OCI-LY3 (cell line): ENCODE measurements at regions not wholly inside any gene's neighbourhood (a gene's known extent, or its start where the extent isn't known, plus 50 kb on each side); places are given as distances from the start of the nearest gene placed in this dataset.
"Not testable (repeated sequence)": the region's sequence is repeated elsewhere in the genome, so short reads cannot be mapped to it uniquely, and the experiment has no call there.

ENCODE experiments used
- H2AFZ ChIP-seq: fragments of 200-600, 300-600 bp; shearing (Covaris generic); 2 replicates; pipeline ENCODE4 v1.6.0; 2014; ENCODE audit warnings: antibody characterized with exemption, low read depth, low read length
- H3K27ac ChIP-seq: fragments of 200-600, 300-600 bp; sonication (generic); 2 replicates; pipeline ENCODE4 v1.5.1; 2014; ENCODE audit warnings: mild to moderate bottlenecking, low read length, moderate library complexity, mixed read lengths
- H3K27me3 ChIP-seq: fragments of 200-600, 300-600 bp; sonication (generic); 2 replicates; pipeline ENCODE4 v1.6.1; 2014; ENCODE audit warnings: low read depth, low read length, mixed read lengths
- H3K36me3 ChIP-seq: fragments of 200-600, 300-600 bp; sonication (generic); replicated peaks from 2 replicates; pipeline ENCODE3; 2014; ENCODE audit warnings: low read depth, low read length, mixed read lengths
- H3K4me1 ChIP-seq: fragments of 300-600, 200-600 bp; sonication (generic); 2 replicates; pipeline ENCODE4 v1.6.1; 2014; ENCODE audit warnings: low read length, mixed read lengths
- H3K4me2 ChIP-seq: fragments of 200-600, 300-600 bp; sonication (generic); 2 replicates; pipeline ENCODE4 v1.6.1; 2014; ENCODE audit warnings: low read length, mixed read lengths
- H3K4me3 ChIP-seq: fragments of 300-600, 200-600 bp; sonication (generic); 2 replicates; pipeline ENCODE4 v1.5.1; 2014; ENCODE audit warnings: antibody characterized with exemption, mild to moderate bottlenecking, low read length, moderate library complexity
- H3K79me2 ChIP-seq: fragments of 300-600, 200-600 bp; shearing (Covaris generic); 2 replicates; pipeline ENCODE4 v1.6.1; 2014; ENCODE audit warnings: mild to moderate bottlenecking, low read length, mixed read lengths
- H3K9ac ChIP-seq: fragments of 300-600, 200-600 bp; shearing (Covaris generic); 2 replicates; pipeline ENCODE4 v1.6.0; 2014; ENCODE audit warnings: mild to moderate bottlenecking, low read length, moderate library complexity
- H3K9me3 ChIP-seq: fragments of 200-600, 300-600 bp; shearing (Covaris generic); 2 replicates; pipeline ENCODE4 v1.6.1; 2014; ENCODE audit warnings: low read length, mixed read lengths; ENCODE audit not compliant: insufficient read depth
- H4K20me1 ChIP-seq: fragments of 200-600, 300-600 bp; sonication (generic); 2 replicates; pipeline ENCODE4 v1.6.1; 2016; ENCODE audit warnings: low read length, mixed read lengths; ENCODE audit not compliant: insufficient read depth
- CTCF ChIP-seq: fragments of 200-600, 300-600 bp; sonication (generic); IDR thresholded peaks from 2 replicates; pipeline ENCODE4 v1.5.1; 2014; ENCODE audit warnings: antibody characterized with exemption, low read length, low read depth
- EZH2phosphoT487 ChIP-seq: fragments of 200-600 bp; shearing (Covaris generic); IDR thresholded peaks from 2 replicates; pipeline ENCODE4 v1.6.1; 2018; ENCODE audit warnings: antibody characterized with exemption, mixed run types, low read depth

DNA sequence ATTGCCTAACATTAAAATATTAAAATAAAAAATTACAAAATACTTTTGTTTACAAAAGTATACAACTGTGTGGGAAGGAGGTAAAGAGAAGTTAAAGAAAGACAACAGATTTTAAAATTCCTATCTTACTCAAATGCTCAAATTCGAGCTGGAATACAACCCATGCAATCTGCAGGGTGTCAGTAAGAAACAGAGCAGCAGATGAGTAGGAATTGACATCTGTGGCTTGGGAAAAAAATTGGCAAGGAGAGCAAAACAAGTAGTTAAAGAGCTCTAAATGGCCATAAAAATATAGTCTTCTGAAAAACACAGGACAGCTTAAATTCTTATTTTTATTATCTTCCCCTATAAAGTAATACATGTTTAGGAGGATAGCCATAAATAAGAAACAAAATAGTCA lies 1609.0 kb upstream of the AGA start:
- H3K9me3 ChIP-seq, result no peaks in the 10 kb centered on the region
- no peaks in the 10 kb centered on the region for H3K4me1 ChIP-seq
- H3K27me3 ChIP-seq, result no peaks in the 10 kb centered on the region
- H3K9ac ChIP-seq, result no peak overlapping the region
- no peak overlapping the region for H2AFZ ChIP-seq
- H3K27ac ChIP-seq, result no peak overlapping the region
- H3K79me2 ChIP-seq, result no peaks in the 10 kb centered on the region
- no peak overlapping the region for H3K4me2 ChIP-seq
- no peak overlapping the region for H3K4me3 ChIP-seq
- H4K20me1 ChIP-seq, result no peaks in the 10 kb centered on the region
- no peaks in the 10 kb centered on the region for H3K36me3 ChIP-seq
- TF ChIP-seq EZH2phosphoT487 (no peak), CTCF (no peak)

DNA sequence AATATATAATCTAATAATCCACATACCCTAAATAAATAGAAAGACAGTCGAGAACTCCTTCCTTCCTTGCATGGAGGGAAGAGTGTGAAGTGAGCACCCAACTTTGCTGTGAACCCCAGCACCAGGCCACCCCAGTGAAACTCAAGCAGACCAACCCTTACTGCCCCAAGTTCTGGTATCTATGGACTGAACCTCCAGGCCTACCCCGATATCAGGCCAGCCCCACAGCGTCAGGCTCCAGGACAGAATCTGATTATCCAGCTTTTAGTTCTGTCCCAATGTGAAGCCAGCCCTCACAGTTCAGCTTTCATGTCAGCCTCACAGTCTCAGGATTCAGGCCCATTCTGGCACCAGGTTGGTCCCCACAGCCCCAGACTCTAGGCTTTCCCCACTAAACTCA lies 1617.2 kb upstream of the AGA start:
- Histone ChIP-seq H3K4me1 (no peaks in the 10 kb centered on the region), H3K9me3 (no peaks in the 10 kb centered on the region), H3K27ac (no peak overlapping the region), H3K27me3 (no peaks in the 10 kb centered on the region), H3K9ac (no peak overlapping the region), H3K4me2 (no peak overlapping the region), H2AFZ (no peak overlapping the region), H3K79me2 (no peaks in the 10 kb centered on the region), H3K4me3 (no peak overlapping the region), H3K36me3 (no peaks in the 10 kb centered on the region), H4K20me1 (no peaks in the 10 kb centered on the region)
- TF ChIP-seq EZH2phosphoT487 (no peak), CTCF (no peak)

DNA sequence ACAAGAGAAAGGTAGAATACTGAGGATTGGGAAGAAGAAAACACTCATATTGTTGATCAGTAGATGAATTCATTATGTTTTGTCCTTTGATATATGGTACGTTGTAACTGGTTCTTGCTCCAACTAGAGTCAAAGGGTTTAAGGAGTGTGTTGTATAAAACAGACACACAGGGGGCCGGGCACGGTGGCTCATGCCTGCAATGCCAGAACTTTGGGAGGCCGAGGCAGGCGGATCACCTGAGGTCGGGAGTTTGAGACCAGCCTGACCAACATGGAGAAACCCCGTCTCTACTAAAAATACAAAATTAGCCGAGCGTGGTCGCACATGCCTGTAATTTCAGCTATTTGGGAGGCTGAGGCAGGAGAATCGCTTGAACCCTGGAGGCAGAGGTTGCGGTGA lies 1624.0 kb upstream of the AGA start:
- not testable (repeated sequence) for H3K9ac ChIP-seq, H3K27ac ChIP-seq, H3K79me2 ChIP-seq, H2AFZ ChIP-seq, H3K4me3 ChIP-seq, H3K4me1 ChIP-seq, H3K4me2 ChIP-seq, H4K20me1 ChIP-seq, H3K9me3 ChIP-seq, H3K36me3 ChIP-seq, H3K27me3 ChIP-seq

- Histone ChIP-seq H3K27ac (no peak overlapping the region), H3K27me3 (no peaks in the 10 kb centered on the region), H3K36me3 (no peaks in the 10 kb centered on the region), H2AFZ (no peak overlapping the region), H4K20me1 (no peaks in the 10 kb centered on the region), H3K9ac (no peak overlapping the region), H3K4me3 (no peak overlapping the region), H3K9me3 (no peaks in the 10 kb centered on the region), H3K4me1 (no peaks in the 10 kb centered on the region), H3K79me2 (no peaks in the 10 kb centered on the region), H3K4me2 (no peak overlapping the region)
- TF ChIP-seq CTCF, result no peak
These were observed 1628.9 kb upstream of the AGA start for GRCh38 chr4:179071131-179071530.

DNA sequence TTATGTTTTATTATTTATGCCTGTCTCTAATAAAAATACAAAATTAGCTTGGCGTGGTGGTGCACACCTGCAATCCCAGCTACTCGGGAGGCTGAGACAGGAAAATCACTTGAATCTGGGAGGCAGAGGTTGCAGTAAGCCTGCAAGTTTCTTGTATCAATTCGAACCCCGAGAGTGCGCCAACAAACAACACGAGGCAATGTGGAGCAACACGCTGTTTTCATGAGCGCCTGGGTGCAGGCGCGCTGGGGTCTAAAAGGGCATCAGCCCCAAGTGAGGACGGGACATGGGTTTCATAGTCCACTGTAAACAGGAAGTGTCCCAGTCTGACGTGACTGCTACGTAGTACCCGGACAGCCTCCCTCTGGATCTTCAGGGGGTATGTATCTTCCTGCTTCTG lies 1634.6 kb upstream of the AGA start:
- peaks cover 2% of the 10 kb centered on the region; the same call in 1 of the 2 replicates for H3K4me1 ChIP-seq

More for the DNA sequence above, 1634.6 kb upstream of the AGA start:
- H3K27me3 ChIP-seq, result no peaks in the 10 kb centered on the region
- no peaks in the 10 kb centered on the region for H3K79me2 ChIP-seq
- H3K36me3 ChIP-seq, result no peaks in the 10 kb centered on the region
- H4K20me1 ChIP-seq, result no peaks in the 10 kb centered on the region
- no peak overlapping the region for H3K4me3 ChIP-seq
- no peak overlapping the region for H3K9ac ChIP-seq
- H3K4me2 ChIP-seq, result no peak overlapping the region
- H2AFZ ChIP-seq, result no peak overlapping the region
- H3K9me3 ChIP-seq, result no peaks in the 10 kb centered on the region; the same call in 1 of the 2 replicates
- H3K27ac ChIP-seq, result no peak overlapping the region
- no peak for TF ChIP-seq EZH2phosphoT487
- no peak for TF ChIP-seq CTCF
